ENCODE measurements at regions not wholly inside any gene's neighbourhood (a gene's known extent, or its start where the extent isn't known, plus 50 kb on each side); places are given as distances from the start of the nearest gene placed in this dataset.

GRCh38 chr10:106504536-106504935 lies 660.0 kb downstream of the SORCS1 start:
- DNase-seq (ENCODE audit: low spot score) = no peak
- TF ChIP-seq CTCF (IDR thresholded peaks at IDR 0.05; ENCODE audit: extremely low read depth, missing control alignments) = no peak

GRCh38 chr10:106502641-106503040 lies 661.9 kb downstream of the SORCS1 start:
- no peak for TF ChIP-seq CTCF (IDR thresholded peaks at IDR 0.05; ENCODE audit: extremely low read depth, missing control alignments)
- no peak for DNase-seq (ENCODE audit: low spot score)

- DNase-seq (ENCODE audit: low spot score) = no peak
These were observed 663.5 kb downstream of the SORCS1 start for GRCh38 chr10:106500925-106501525.

GRCh38 chr10:106500041-106500924 lies 664.2 kb downstream of the SORCS1 start:
- TF ChIP-seq CTCF (IDR thresholded peaks at IDR 0.05; ENCODE audit: extremely low read depth, missing control alignments) = no peak
- DNase-seq (ENCODE audit: low spot score) = no peak

More at GRCh38 chr10:106500925-106501525, 663.5 kb downstream of the SORCS1 start:
- no peak for TF ChIP-seq CTCF (IDR thresholded peaks at IDR 0.05; ENCODE audit: extremely low read depth, missing control alignments)

- TF ChIP-seq CTCF (IDR thresholded peaks at IDR 0.05; ENCODE audit: extremely low read depth, missing control alignments) = no peak
- DNase-seq (ENCODE audit: low spot score) = no peak
These were observed 665.1 kb downstream of the SORCS1 start for GRCh38 chr10:106499448-106499847.

- DNase-seq (ENCODE audit: low spot score) = no peak
- no peak for TF ChIP-seq CTCF (IDR thresholded peaks at IDR 0.05; ENCODE audit: extremely low read depth, missing control alignments)
These were observed 665.8 kb downstream of the SORCS1 start for GRCh38 chr10:106498675-106499074.

GRCh38 chr10:106495931-106496330 lies 668.6 kb downstream of the SORCS1 start:
- DNase-seq (ENCODE audit: low spot score) = no peak
- TF ChIP-seq CTCF (IDR thresholded peaks at IDR 0.05; ENCODE audit: extremely low read depth, missing control alignments) = no peak

All from GM20000 (cell line).